Prostate gland (tissue), 2 donors: ENCODE measurements at regions not wholly inside any gene's neighbourhood (a gene's known extent, or its start where the extent isn't known, plus 50 kb on each side); places are given as distances from the start of the nearest gene placed in this dataset.

ENCODE experiments used
- POLR2A ChIP-seq: fragments of 450-650 bp; IDR thresholded peaks from one replicate; pipeline ENCODE4 v1.6.1; 2016; ENCODE audit warnings: antibody characterized with exemption, mild to moderate bottlenecking
- POLR2AphosphoS5 ChIP-seq: sonication (generic); formaldehyde crosslinking; IDR thresholded peaks from one replicate; pipeline ENCODE4 v1.6.1; 2017; ENCODE audit warnings: antibody characterized with exemption
- TF ChIP-seq, protein P1 (sequence below), 4 experiments: fragments of 200-600 bp in 2 of 4; fragments of 450-650 bp in 2 of 4; sonication (generic) in 2 of 4; IDR thresholded peaks; 1 replicate in 3 of 4; 2 replicates in 1 of 4; pipeline ENCODE4 v1.5.1; 2016 to 2019; ENCODE audit warnings: antibody characterized with exemption in 4 of 4, mild to moderate bottlenecking in 2 of 4, moderate library complexity in 2 of 4

DNA sequence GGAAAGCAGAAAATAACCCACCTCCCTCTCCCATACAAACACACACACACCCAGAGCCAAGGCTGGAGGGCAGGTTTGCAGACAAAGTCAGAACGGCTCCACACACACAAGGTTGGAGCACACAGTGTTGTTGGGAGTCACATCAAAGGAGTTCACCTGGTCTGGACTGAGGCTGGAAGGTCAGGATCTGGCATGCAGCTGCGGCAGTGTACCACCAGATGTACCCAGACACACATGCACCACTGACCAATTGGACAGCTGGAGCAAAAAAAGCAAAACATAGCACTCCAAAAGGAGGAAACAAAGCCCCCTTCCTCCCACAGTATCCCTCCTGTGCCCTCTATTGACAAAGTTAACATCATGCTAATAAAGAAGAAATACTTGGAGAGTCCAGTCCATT lies 94.6 kb upstream of the KIF2A start:
- TF ChIP-seq, protein P1, sequence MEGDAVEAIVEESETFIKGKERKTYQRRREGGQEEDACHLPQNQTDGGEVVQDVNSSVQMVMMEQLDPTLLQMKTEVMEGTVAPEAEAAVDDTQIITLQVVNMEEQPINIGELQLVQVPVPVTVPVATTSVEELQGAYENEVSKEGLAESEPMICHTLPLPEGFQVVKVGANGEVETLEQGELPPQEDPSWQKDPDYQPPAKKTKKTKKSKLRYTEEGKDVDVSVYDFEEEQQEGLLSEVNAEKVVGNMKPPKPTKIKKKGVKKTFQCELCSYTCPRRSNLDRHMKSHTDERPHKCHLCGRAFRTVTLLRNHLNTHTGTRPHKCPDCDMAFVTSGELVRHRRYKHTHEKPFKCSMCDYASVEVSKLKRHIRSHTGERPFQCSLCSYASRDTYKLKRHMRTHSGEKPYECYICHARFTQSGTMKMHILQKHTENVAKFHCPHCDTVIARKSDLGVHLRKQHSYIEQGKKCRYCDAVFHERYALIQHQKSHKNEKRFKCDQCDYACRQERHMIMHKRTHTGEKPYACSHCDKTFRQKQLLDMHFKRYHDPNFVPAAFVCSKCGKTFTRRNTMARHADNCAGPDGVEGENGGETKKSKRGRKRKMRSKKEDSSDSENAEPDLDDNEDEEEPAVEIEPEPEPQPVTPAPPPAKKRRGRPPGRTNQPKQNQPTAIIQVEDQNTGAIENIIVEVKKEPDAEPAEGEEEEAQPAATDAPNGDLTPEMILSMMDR (IDR thresholded peaks at IDR 0.05): no peak
- no peak for TF ChIP-seq POLR2A
- no peak for TF ChIP-seq POLR2AphosphoS5
